SU-DHL-6 (cell line): ENCODE measurements at regions not wholly inside any gene's neighbourhood (a gene's known extent, or its start where the extent isn't known, plus 50 kb on each side); places are given as distances from the start of the nearest gene placed in this dataset.

Experiments
- H2AFZ ChIP-seq: fragments of 200-600 bp; sonication (generic); 2 replicates; pipeline ENCODE4 v1.6.1; 2014; ENCODE audit warnings: low read depth, mild to moderate bottlenecking, moderate library complexity, mixed read lengths, antibody characterized with exemption, low read length; ENCODE audit not compliant: severe bottlenecking
- H3F3A ChIP-seq: fragments of 200-600 bp; shearing (Covaris generic); 2 replicates; pipeline ENCODE4 v1.6.0; 2016; ENCODE audit warnings: antibody characterized with exemption, mild to moderate bottlenecking; ENCODE audit not compliant: insufficient read depth
- H3K27ac ChIP-seq: fragments of 200-600 bp; sonication (generic); 2 replicates; pipeline ENCODE4 v1.5.1; 2016; ENCODE audit warnings: low read depth, mild to moderate bottlenecking, low read length, moderate library complexity, mixed read lengths
- H3K27me3 ChIP-seq: fragments of 200-600 bp; sonication (generic), shearing (Covaris generic); 2 replicates; pipeline ENCODE4 v1.6.0; 2014; ENCODE audit warnings: mild to moderate bottlenecking, low read length
- H3K36me3 ChIP-seq: fragments of 200-600 bp; sonication (generic); 2 replicates; pipeline ENCODE4 v1.6.1; 2014; ENCODE audit warnings: mild to moderate bottlenecking, low read length, mixed read lengths
- H3K4me2 ChIP-seq: fragments of 300-600, 200-600 bp; shearing (Covaris generic), sonication (generic); 2 replicates; pipeline ENCODE4 v1.6.0; 2014; ENCODE audit warnings: low read length, low read depth, mild to moderate bottlenecking; ENCODE audit not compliant: poor library complexity, severe bottlenecking
- H3K4me3 ChIP-seq: fragments of 200-600 bp; sonication (generic); 2 replicates; pipeline ENCODE4 v1.5.1; 2014; ENCODE audit warnings: antibody characterized with exemption, low read length, mild to moderate bottlenecking, mixed read lengths; ENCODE audit not compliant: insufficient read depth, poor library complexity, severe bottlenecking
- H3K79me2 ChIP-seq: fragments of 200-600 bp; sonication (generic); 2 replicates; pipeline ENCODE4 v1.6.1; 2014; ENCODE audit warnings: mild to moderate bottlenecking, low read length, moderate library complexity; ENCODE audit not compliant: insufficient read depth
- H3K9ac ChIP-seq: fragments of 200-600 bp; sonication (generic); 2 replicates; pipeline ENCODE4 v1.7.0; 2014; ENCODE audit warnings: mild to moderate bottlenecking, low read length
- H3K9me2 ChIP-seq: fragments of 200-600 bp; sonication (generic); replicated peaks from 2 replicates; pipeline ENCODE4 v1.6.1; 2014; ENCODE audit warnings: low read length; ENCODE audit not compliant: insufficient read depth
- H3K9me3 ChIP-seq: fragments of 200-600 bp; sonication (generic); 2 replicates; pipeline ENCODE4 v1.6.1; 2014; ENCODE audit warnings: low read length, mixed read lengths; ENCODE audit not compliant: insufficient read depth
- H4K20me1 ChIP-seq: fragments of 200-600 bp; sonication (generic); 2 replicates; pipeline ENCODE4 v1.6.1; 2014; ENCODE audit warnings: low read depth, mild to moderate bottlenecking, antibody characterized with exemption, low read length, moderate library complexity, mixed read lengths
- CTCF ChIP-seq: fragments of 200-600 bp; sonication (generic); IDR thresholded peaks from one replicate; pipeline ENCODE4 v1.5.1; 2017; ENCODE audit warnings: antibody characterized with exemption, mild to moderate bottlenecking, low read length, moderate library complexity; ENCODE audit not compliant: insufficient read depth, poor library complexity, severe bottlenecking
- EZH2phosphoT487 ChIP-seq: fragments of 200-600 bp; sonication (generic), shearing (Covaris generic); conservative IDR thresholded peaks from 2 replicates; pipeline ENCODE4 v1.6.1; 2018; ENCODE audit warnings: mild to moderate bottlenecking, antibody characterized with exemption, low read length, moderate library complexity, mixed read lengths

GRCh38 chr9:106639873-106640568 lies 222.9 kb upstream of the ZNF462 start:
- H3K9ac ChIP-seq = no peak overlapping the region
- H3K9me3 ChIP-seq = no peaks in the 10 kb centered on the region
- no peaks in the 10 kb centered on the region for H3K36me3 ChIP-seq
- TF ChIP-seq EZH2phosphoT487 (no peak), CTCF (no peak)
- no peak overlapping the region for H2AFZ ChIP-seq
- no peaks in the 10 kb centered on the region for H3K79me2 ChIP-seq
- H3F3A ChIP-seq = no peaks in the 10 kb centered on the region
- H3K4me3 ChIP-seq = no peak overlapping the region
- H3K4me2 ChIP-seq = no peak overlapping the region
- H3K27me3 ChIP-seq = no peaks in the 10 kb centered on the region
- H3K9me2 ChIP-seq = no peaks in the 10 kb centered on the region
- no peaks in the 10 kb centered on the region for H4K20me1 ChIP-seq
- H3K27ac ChIP-seq = no peak overlapping the region

- no peaks in the 10 kb centered on the region for H3K9me3 ChIP-seq
- no peak overlapping the region for H2AFZ ChIP-seq
- H3K9ac ChIP-seq = no peak overlapping the region
- H3F3A ChIP-seq = no peaks in the 10 kb centered on the region
- no peaks in the 10 kb centered on the region for H3K9me2 ChIP-seq
- no peaks in the 10 kb centered on the region for H3K36me3 ChIP-seq
- no peaks in the 10 kb centered on the region for H3K79me2 ChIP-seq
- no peak overlapping the region for H3K4me3 ChIP-seq
- H3K27ac ChIP-seq = no peak overlapping the region
- H4K20me1 ChIP-seq = no peaks in the 10 kb centered on the region
- no peak overlapping the region for H3K4me2 ChIP-seq
- TF ChIP-seq EZH2phosphoT487 (no peak), CTCF (no peak)
- H3K27me3 ChIP-seq = no peaks in the 10 kb centered on the region
Measured at GRCh38 chr9:106643211-106643930, 219.6 kb upstream of the ZNF462 start.

- H3K9ac ChIP-seq = no peak overlapping the region
- no peaks in the 10 kb centered on the region for H3K9me2 ChIP-seq
Measured at GRCh38 chr9:106644661-106645060, 218.3 kb upstream of the ZNF462 start.

More at GRCh38 chr9:106644661-106645060, 218.3 kb upstream of the ZNF462 start:
- H3K4me3 ChIP-seq = no peak overlapping the region
- no peaks in the 10 kb centered on the region for H3K36me3 ChIP-seq
- H3F3A ChIP-seq = no peaks in the 10 kb centered on the region
- no peaks in the 10 kb centered on the region for H3K27me3 ChIP-seq
- no peak overlapping the region for H3K4me2 ChIP-seq
- H3K9me3 ChIP-seq = no peaks in the 10 kb centered on the region
- H4K20me1 ChIP-seq = no peaks in the 10 kb centered on the region
- H3K79me2 ChIP-seq = no peaks in the 10 kb centered on the region
- H3K27ac ChIP-seq = no peak overlapping the region
- no peak overlapping the region for H2AFZ ChIP-seq
- TF ChIP-seq CTCF (no peak), EZH2phosphoT487 (no peak)
